ENCODE measurements at regions not wholly inside any gene's neighbourhood (a gene's known extent, or its start where the extent isn't known, plus 50 kb on each side); places are given as distances from the start of the nearest gene placed in this dataset.
A peak's percentile ranks its signal among the peaks of the same experiment; 100 is the strongest.

DNA sequence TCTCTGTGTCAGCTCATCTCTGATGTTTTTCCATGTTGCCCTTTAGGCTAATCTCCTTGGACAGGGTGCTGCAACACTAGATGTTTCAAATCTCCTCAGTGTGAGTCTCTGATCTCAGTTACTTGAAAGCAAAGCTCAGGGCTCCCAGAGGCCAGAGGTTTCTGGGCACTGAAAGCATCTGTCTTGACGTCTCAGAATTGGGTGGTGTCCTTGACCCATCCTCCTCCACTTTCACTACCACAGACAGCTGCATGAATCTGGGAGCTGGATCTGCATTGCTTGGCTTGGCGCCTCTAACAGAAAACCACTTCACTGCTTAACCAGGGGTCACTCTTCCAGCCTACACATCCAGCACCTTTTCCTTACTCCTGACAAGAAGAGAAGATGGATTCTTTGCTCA lies 399.4 kb downstream of the NXPE2 start:
- DNase-seq, result no peak

DNA sequence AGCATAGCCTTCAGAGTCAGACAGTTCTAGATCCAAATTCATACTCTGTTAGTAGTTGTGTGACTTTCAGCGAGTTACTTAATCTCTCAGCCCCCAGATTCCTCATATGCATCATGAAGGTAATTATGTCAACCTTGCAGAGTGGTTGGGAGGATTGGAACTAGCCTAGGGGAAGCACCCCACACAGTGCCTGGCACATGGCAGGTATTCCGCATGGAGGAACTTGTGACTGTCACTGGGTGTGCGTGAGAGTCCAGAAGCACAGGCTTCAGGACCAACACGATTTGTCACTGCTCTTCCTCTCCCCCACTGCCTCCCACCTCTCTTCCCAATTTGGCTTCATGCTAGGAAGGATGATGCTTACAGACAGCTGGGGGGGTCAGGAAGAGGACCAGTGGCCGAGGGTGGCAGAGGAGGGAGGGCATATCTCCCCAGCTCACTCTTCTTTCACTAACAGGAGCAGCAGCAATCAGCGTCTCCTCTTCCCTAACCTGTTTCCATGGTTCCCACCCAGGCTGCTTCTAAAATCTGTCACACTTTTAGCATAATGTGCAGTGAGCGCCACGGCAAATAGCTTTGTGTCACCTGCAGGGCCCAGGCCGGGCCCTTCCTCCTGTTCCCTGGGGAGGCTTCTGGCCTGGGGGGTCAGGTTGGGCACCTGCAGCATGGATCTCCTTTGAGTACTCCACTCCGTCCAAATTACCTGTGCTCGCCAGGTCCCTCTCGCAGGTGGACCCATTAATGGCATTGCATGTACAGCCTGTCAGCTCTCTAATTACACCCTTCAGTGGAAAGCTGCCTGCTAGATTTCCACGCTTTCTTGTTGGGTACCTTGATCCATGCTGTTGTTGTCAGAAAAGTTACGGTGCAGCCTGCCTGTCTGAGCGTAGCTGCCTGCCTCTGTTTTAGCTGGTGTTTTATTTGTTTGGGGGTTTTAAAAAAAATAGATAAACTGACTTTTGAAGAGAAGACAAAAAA lies 400.4 kb downstream of the NXPE2 start:
- peak in 33 of 56 donors; percentile 20 to 78 (median 61) for DNase-seq

GRCh38 chr11:115080923-115081680 lies 402.8 kb downstream of the NXPE2 start:
- no peak for DNase-seq

GRCh38 chr11:115081972-115082371 lies 403.6 kb downstream of the NXPE2 start:
- no peak for DNase-seq

DNA sequence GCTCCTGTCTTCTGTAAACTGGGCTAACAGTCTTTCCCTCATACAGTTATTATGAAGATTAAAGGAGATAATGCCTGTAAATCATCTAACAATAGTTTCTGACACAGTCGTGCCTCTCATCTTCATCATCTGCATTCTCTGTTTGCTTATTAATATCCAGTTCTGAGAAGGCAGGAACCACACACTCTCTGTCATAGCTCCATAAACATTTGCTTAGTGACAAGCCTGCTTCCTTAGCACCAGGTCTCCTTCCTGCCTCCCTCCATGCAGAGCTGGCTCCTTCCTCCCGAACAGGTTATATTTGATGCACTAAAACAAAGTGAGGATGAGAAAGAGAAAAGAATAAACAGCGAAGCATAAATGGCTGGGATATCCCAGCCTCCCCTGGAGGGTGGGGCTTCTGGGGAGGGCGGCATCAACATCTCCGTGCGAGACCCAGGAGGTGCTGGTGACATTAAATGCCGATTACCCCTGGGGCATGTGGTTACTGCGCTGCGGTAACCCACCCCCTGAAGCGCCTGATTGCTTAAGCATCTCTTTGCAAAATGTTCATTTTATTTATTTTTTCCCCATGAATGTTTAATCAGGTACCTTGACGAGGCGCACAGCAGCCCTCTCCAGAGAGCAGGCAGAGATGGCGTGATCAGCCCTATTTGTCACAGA lies 404.9 kb downstream of the NXPE2 start:
- peak in 2 of 56 donors; percentile 4 for DNase-seq

GRCh38 chr11:115084231-115084630 lies 405.9 kb downstream of the NXPE2 start:
- no peak for DNase-seq

DNA sequence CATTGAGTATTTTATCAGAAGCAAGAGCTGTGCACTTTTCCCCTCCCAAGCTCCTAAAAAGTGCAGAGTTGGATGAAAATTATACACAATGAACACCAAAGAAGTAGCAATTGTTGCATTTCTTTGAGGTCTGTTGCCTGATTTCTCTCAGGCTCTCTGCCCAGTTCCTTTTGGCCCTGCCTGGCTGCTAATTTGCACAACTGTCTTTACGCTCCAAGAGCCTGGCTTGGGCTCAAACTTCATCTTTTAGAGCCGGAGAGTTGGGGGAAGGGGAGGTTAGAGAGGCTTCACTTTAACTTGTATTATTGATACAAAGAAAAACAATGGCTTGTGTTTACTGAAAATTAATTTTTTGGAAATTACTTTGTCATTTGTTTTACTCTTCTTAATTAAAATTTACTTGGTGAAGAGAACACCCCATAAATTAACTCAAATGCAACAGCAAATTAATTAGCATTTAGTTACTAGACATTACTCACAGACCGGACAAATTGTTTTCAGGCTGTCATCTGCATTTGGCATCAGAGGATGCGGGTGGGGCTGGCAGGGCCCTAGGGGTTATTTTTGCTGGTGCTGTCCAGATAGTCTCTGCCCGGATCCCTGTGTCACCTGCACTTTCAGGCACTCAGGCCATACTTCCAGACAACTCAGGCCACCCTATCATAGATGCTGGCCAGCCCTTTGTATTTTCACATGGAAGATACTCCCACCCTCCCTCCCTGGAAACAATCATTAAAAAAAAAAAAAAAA lies 407.3 kb downstream of the NXPE2 start:
- DNase-seq, result peak in 26 of 56 donors; percentile 4 to 76 (median 26)

DNA sequence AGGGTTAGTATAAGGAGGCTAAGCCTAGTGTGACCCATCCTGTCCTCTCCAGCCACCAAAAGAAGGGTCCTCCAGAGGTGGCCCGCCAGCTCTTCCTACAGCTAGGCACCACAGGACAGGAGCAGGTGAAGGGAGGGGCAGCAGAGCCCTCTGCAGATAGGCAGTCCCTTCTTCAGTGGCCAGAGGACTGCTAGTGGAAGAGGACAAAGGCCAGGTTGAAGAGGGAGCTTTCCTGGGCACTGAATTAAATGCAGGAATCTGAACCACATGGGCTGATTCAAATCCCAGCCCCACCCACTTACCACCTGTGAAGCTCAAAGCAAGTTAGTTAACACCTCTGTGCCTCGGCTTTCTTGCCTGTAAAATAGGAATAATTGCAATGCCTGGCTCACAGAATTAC lies 409.5 kb downstream of the NXPE2 start:
- DNase-seq, result no peak

DNA sequence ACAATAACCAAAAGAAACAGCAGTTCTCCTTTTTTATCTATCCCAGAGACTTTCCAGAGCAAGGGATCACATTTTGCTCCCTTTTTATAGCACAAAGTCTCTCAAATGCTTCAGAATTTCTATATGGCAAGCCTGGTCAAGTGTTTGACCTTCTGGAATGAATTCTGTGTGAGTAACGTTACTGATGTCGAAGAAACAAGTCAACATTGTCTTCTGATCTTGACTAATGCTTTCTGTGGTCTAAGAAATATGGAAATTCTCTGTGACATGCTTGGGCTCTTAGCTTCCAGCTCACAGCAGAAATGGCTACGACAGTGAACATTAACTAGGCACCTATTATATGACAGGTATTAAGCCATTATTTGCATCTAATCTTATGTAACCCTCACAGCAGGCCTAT lies 411.7 kb downstream of the CADM1 start:
- DNase-seq, result no peak

GRCh38 chr11:115097796-115098408 lies 406.3 kb downstream of the CADM1 start:
- DNase-seq, result no peak

- no peak for DNase-seq
Observed at GRCh38 chr11:115100706-115101105, 403.5 kb downstream of the CADM1 start.

GRCh38 chr11:115103921-115104320 lies 400.3 kb downstream of the CADM1 start:
- DNase-seq, result no peak

DNA sequence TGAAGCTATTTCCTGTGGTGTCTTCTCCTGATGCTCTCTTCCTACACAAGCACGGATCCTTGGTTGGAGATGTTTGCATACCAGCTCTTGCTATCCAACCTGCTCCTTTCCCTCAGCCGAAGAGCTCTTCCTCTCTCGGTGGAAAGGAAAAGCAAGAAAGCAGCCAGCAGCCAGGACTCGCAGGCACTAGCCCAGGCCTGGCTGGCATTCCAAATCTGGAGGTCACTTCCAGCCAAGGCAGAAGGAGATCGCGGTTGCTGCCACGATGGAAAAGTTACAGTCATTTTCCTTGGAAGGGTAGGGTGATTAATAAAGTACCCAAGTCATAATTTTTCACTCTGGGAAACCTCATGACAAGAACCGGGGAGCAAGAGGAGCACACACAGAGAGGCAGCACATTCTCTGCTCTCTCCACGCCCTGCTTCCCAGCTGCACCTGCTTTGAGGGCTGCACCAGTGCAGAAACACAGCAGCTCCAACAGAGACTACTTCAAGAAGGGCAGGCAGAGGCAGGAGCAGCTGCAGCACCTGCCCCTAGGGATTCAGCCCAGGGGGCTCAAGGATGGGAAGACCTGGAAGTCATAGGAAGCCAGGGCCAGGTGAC lies 399.3 kb downstream of the CADM1 start:
- no peak for DNase-seq

DNA sequence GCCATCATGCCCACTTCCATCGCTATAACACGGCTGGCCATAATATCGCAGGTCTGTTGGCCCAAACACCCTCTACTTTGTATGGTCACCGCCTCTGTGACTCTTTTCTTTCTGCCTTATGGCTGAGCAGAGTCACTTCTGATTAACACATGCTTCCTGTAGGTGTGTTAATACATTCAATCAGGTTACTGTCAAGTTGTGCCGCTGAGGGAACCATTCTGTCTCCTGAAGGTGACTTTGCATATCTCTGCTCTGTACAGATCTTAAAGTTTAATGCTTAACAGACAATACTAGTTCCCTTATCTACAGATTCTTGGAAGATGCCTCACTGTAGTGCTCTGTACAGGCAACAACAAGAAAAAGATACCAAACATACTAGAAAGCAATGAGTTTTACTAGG lies 393.1 kb downstream of the CADM1 start:
- DNase-seq, result peak in 1 of 56 donors; percentile 4

DNA sequence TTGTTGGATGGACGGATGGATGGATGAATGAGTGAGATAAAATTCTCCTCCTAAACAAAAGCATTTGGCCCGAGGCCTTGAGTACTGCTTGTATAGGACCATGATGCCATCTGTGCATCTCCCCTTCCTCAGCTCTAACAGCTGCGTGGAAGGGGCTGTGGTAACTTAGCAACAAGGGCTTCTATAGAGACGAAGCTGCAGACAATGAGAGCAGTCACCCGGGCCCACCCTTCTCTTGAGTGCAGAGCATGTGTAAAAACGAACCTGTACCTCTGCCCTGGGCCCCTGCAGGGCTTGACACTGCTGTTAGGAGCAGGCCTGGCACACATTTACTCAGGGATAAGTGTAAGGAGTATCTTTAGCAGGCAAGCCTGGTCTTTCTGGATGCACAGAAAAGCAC lies 391.5 kb downstream of the CADM1 start:
- no peak for DNase-seq

GRCh38 chr11:115117956-115118493 lies 386.2 kb downstream of the CADM1 start:
- DNase-seq, result no peak

DNA sequence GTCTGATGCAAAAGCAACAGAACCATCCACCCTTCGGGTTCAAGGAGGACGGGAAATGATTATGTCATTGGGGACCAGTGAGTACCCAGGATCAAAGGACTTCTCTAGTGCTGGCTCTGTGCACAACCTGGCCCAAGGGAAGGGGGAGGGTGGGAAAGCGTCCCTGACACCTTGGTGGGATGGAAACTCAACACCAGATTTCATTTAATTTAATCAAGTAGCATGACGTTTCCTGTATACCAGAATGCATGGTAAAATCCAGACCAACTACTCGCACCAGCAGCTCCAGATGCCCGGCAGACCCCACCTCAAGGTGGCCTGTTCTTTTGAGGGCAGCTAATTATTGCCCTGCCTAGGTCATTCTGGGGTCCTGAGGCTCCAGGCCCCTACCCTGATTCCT lies 385.1 kb downstream of the CADM1 start:
- no peak for DNase-seq
